Duodenal mucosa (tissue), 2 donors: ENCODE measurements at regions not wholly inside any gene's neighbourhood (a gene's known extent, or its start where the extent isn't known, plus 50 kb on each side); places are given as distances from the start of the nearest gene placed in this dataset.

Experiments used
- H3K27ac ChIP-seq: one replicate; pipeline ENCODE4 v1.7.0; 2013; ENCODE audit warnings: low read depth, low read length
- H3K27me3 ChIP-seq, 2 donors: one replicate each; pipeline ENCODE4 v1.7.0; 2013; ENCODE audit warnings: low read length in 2 of 2, control low read depth in 1 of 2; ENCODE audit not compliant: insufficient read depth in 2 of 2, control insufficient read depth in 1 of 2
- H3K36me3 ChIP-seq, 2 donors: one replicate each; pipeline ENCODE4 v1.7.0; 2013; ENCODE audit warnings: low read length in 2 of 2, control low read depth in 1 of 2; ENCODE audit not compliant: insufficient read depth in 2 of 2, control insufficient read depth in 1 of 2
- H3K4me1 ChIP-seq, 2 donors: one replicate each; pipeline ENCODE4 v1.7.0; 2013; ENCODE audit warnings: low read length in 2 of 2, control low read depth in 1 of 2; ENCODE audit not compliant: insufficient read depth in 2 of 2, control insufficient read depth in 1 of 2
- H3K4me3 ChIP-seq, 2 donors: one replicate each; pipeline ENCODE4 v1.7.0; 2013; ENCODE audit warnings: low read length in 2 of 2, low read depth in 1 of 2
- H3K9ac ChIP-seq, 2 donors: one replicate each; pipeline ENCODE4 v1.7.0; 2013; ENCODE audit warnings: low read length in 2 of 2, low read depth in 1 of 2
- H3K9me3 ChIP-seq, 2 donors: one replicate each; pipeline ENCODE4 v1.7.0; 2013; ENCODE audit warnings: low read length in 2 of 2, control low read depth in 1 of 2; ENCODE audit not compliant: control insufficient read depth in 1 of 2

DNA sequence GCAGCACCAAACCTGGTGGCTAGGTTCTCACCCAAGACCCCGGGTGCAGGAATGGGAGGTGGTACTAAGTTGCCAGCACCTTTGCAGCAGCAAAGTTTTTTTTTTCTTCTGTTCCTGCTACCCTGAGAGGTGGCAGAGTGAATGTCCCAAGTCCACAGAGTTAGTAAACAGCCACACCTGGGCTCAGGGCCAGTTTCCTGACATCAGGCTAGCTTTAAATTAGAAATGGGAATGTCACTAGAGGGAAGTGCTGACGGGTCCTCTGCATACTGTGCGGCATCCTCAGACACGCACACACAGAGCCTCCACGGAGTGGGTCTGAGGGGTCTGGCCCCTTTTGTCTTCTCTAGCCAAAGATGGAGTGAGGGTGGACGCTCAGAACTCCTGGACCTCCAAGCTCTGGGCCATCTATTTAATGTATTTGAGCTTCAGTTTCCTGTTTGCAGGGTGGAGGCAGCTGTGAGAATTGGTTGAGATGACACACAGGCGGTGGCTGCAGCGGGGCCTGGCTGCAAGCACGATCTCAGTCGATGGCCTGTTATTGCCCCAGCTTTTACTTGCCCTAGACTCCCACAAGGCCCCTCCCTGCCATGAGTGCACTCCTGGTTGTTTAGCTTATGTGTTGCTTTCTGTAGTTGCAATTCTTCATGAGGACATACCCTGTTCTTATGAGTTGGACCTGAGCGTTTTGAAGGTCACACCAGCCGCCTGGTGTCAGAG lies 751.4 kb upstream of the HS6ST1 start:
- H3K9me3 ChIP-seq, result no peaks in the 10 kb centered on the region
- no peak overlapping the region for H3K4me3 ChIP-seq
- no peaks in the 10 kb centered on the region for H3K36me3 ChIP-seq
- no peak overlapping the region for H3K27ac ChIP-seq
- H3K9ac ChIP-seq, result no peak overlapping the region
- H3K27me3 ChIP-seq, result no peaks in the 10 kb centered on the region
- H3K4me1 ChIP-seq, result peaks cover 12 to 13% of the 10 kb centered on the region in 2 donors

DNA sequence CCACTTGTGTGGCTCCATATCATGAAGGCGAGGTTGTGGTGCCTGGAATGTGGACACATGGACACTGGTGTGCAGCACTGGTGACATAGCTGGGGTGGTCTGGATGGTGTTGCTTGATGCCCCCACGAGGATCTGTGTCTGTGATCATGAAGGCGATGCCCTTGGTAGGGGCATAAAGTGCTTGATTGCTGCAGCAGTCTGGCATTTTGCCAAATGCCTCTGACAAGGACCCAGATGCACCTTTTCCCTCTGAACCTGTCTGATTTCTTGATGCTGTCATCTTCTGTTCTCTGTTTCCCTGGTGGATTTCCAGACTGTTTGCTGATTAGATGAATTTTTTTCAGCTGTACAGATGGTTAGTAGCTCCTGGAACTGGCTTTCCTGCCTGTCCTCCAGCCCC lies 752.0 kb upstream of the HS6ST1 start:
- Histone ChIP-seq H3K36me3 (no peaks in the 10 kb centered on the region), H3K9me3 (no peaks in the 10 kb centered on the region), H3K27ac (no peak overlapping the region), H3K4me1 (peaks cover 12 to 13% of the 10 kb centered on the region in 2 donors), H3K9ac (no peak overlapping the region), H3K4me3 (no peak overlapping the region), H3K27me3 (no peaks in the 10 kb centered on the region)

DNA sequence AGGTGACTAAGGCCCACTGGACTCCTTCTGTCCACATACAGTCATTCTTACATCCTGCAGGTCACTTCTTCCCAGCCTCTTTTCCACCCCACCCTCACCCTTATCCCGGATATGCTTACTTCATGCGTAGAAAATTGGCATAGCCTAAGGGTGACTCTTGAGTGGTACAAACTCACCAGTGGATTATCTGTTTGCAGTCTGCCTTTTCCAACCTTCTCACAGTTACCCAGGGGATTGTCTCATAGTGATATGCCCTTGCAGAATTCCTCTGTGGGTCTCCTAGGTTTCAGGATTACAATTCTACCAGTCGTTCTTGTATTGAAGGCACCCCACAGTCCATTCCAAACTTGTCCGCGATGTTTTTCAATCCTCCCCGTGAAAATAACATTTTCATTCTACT lies 752.9 kb upstream of the HS6ST1 start:
- peaks cover 12 to 13% of the 10 kb centered on the region in 2 donors for H3K4me1 ChIP-seq
- no peak overlapping the region for H3K27ac ChIP-seq
- no peaks in the 10 kb centered on the region for H3K27me3 ChIP-seq
- no peak overlapping the region for H3K9ac ChIP-seq
- no peaks in the 10 kb centered on the region for H3K9me3 ChIP-seq
- H3K36me3 ChIP-seq, result no peaks in the 10 kb centered on the region
- no peak overlapping the region for H3K4me3 ChIP-seq

DNA sequence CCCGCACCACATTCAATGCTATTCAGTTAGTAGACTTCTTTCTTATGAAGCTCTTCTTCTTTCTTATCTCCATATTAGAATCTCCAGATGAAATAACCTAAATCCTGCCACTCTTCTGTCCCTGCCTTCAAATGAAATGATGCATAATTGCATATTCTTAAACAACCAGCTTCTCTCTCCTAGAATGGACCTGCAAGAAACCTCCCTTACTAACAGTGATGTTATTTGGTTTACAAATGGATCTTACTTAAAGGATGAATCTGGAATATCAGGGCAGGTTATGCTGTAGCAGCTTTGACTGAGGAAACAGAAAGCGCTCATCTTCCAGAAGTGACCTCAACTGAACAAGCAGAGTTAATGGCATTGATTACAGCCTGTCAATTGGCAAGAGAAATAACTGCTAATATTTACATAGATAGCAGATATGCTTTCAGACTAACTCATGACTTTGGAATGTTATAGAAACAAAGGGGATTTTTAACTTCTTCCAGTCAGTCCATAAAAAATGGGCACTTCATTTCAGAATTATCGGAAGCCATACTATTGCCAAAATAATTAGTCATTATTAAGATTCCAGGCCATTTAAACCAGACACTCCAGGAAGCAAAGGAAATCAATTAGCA lies 755.7 kb upstream of the HS6ST1 start:
- no peaks in the 10 kb centered on the region for H3K36me3 ChIP-seq
- peaks cover 11 to 13% of the 10 kb centered on the region in 2 donors for H3K4me1 ChIP-seq
- no peak overlapping the region for H3K4me3 ChIP-seq

DNA sequence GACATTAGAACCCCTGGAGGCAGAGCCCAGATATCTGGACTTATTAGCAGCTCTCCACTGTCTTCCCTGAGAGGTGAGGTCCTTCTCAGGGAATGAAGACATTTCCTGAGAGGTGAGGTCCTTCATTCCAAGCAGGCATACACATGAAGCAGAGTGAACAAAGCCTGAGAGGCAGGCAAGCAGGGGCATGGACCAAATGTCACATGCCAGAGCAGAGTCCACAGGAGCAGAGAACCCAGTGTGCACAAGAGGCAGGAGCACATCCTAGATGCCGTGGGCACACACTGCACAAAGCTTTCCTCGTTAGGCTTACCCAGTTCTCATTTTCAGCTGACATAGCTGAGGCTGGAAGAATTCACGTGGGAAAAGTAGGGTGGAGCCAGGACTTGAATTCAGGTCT lies 759.9 kb upstream of the HS6ST1 start:
- no peaks in the 10 kb centered on the region for H3K9me3 ChIP-seq
- H3K4me3 ChIP-seq, result no peak overlapping the region
- H3K27me3 ChIP-seq, result no peaks in the 10 kb centered on the region
- no peaks in the 10 kb centered on the region for H3K36me3 ChIP-seq
- no peaks in the 10 kb centered on the region for H3K4me1 ChIP-seq
- no peak overlapping the region for H3K9ac ChIP-seq
- H3K27ac ChIP-seq, result no peak overlapping the region

More for the DNA sequence above, 755.7 kb upstream of the HS6ST1 start:
- no peak overlapping the region for H3K9ac ChIP-seq
- no peaks in the 10 kb centered on the region for H3K27me3 ChIP-seq
- no peaks in the 10 kb centered on the region for H3K9me3 ChIP-seq
- H3K27ac ChIP-seq, result no peak overlapping the region

DNA sequence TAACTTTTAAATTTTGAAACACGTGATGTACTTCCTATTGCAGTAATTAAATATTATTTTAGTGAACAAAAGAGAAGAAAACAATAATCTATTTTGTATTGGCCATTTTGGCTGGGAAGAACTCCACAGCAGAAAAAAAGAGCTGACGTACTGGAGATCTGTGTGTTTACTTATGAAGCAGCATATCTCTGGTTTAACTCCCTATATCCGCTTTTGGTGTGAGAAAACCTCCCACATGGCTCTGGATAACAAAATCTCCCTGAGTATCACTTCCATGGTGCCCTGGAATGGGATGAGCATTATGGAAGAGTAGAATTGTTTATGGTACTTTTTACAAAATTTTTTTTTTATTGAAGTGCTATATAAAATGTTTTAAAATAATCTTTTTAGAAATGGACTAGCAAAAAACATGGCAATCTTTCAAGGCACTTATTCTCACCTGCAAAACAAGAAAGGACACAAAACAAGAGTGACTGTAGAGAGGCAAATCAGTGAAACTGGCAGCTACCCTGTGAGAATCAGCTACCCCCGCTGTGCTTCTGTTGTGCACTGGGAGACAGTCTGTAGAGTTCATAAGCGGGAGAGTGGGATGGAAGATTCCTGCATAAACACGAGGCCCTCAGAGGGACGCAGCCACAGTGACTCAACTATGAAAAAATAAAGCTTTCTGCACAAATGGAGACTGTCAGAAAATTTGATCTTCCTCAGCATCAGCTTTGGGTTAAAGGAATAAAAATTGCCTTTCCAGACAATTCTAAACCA lies 762.2 kb upstream of the HS6ST1 start:
- Histone ChIP-seq H3K9me3 (no peaks in the 10 kb centered on the region), H3K27ac (no peak overlapping the region), H3K9ac (no peak overlapping the region)

DNA sequence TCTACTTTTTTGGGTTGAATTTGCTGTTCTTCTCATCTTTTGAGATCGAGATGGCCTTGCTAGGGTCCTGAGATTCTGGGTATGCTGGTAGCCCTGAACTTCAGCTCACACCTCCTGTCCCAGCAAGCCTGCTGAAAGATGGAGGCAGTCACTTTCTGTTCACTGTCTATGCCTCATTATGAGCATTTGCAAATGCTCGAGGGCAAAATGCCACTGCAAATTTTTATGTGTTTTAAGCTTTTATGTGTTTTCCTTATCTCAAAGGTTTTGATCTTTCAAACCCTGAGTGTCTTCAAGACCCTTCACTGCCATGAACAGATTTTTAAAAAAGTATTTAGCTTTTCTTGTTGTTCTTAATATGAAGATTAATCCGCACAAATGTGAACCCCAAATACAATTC lies 766.7 kb upstream of the HS6ST1 start:
- no peaks in the 10 kb centered on the region for H3K9me3 ChIP-seq
- no peak overlapping the region for H3K27ac ChIP-seq
- no peak overlapping the region for H3K9ac ChIP-seq
- H3K4me3 ChIP-seq, result no peak overlapping the region
- no peaks in the 10 kb centered on the region for H3K4me1 ChIP-seq
- H3K27me3 ChIP-seq, result no peaks in the 10 kb centered on the region
- no peaks in the 10 kb centered on the region for H3K36me3 ChIP-seq

More for the DNA sequence above, 762.2 kb upstream of the HS6ST1 start:
- H3K4me1 ChIP-seq, result no peaks in the 10 kb centered on the region
- no peaks in the 10 kb centered on the region for H3K36me3 ChIP-seq
- H3K27me3 ChIP-seq, result no peaks in the 10 kb centered on the region
- no peak overlapping the region for H3K4me3 ChIP-seq

DNA sequence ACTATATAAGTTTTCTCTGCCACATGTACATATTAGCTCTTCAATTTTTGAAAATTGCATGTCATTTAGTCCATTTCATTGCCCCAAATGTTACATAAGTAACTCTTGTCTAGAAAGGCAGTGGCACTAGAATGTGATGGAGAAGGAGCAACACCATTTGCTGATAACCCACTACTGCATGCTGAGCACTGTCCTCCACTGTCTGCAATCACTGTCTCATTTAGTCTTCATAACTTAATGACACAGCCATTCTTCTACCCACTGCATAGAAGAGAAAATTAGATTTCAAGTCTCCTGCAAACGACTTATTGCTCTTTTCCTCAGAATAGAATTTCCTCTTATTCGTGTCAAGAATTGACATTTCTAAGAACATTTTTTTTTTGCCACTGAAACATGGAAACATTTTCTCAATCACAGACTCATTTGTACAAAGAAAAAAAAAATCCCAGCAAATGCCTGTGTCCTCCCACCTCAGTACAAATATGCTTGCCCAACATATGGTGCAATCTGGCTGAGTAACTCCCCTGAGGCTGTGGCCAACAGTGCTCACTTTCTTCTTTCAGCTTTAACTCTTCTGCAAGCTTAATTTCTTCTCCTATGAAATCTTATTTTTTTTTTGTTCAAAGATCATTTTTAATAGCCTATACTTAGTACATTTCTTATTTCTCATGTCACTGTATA lies 768.6 kb upstream of the HS6ST1 start:
- no peak overlapping the region for H3K9ac ChIP-seq
- H3K27me3 ChIP-seq, result no peaks in the 10 kb centered on the region
- H3K4me1 ChIP-seq, result no peaks in the 10 kb centered on the region
- H3K36me3 ChIP-seq, result no peaks in the 10 kb centered on the region
- no peak overlapping the region for H3K27ac ChIP-seq
- no peak overlapping the region for H3K4me3 ChIP-seq
- no peaks in the 10 kb centered on the region for H3K9me3 ChIP-seq

DNA sequence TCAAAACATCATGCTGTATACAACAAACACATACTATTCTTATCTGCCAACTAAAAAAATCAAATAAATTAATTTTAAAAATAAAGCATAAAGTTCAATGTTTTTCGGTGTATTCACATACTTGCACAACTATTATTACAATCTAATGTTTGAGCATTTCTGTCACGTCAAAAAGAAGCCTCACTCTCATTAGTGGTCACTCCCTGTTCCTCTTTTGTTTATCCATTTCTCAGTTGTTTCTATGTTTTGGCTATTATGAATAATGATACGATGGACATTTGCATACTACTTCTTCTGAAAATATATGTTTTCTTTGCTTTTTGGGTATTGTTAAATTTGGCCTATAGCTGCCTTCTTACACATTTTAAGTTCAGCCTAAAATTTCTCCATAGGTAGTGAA lies 773.0 kb upstream of the HS6ST1 start:
- Histone ChIP-seq H3K27ac (no peak overlapping the region), H3K36me3 (no peaks in the 10 kb centered on the region), H3K4me3 (no peak overlapping the region), H3K9me3 (no peaks in the 10 kb centered on the region), H3K4me1 (no peaks in the 10 kb centered on the region), H3K9ac (no peak overlapping the region), H3K27me3 (no peaks in the 10 kb centered on the region)

DNA sequence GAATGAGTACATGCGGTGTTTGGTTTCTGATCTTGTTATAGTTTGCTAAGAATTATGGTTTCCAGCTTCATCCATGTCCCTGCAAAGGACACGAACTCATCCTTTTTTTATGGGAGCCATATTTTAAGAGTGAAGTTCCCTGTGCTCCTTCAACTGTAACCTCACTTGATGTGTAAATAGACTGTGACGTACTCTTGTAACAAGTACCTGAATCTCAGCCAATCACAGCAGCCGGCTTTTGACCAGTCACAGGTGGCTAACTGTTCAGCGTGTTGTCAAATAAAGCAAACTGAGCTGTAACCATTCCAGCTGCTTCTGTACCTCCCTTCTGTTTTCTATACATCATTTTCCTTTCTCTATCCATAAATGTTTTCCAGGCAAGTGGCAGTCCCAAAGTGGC lies 774.3 kb upstream of the HS6ST1 start:
- H3K27ac ChIP-seq, result no peak overlapping the region
- no peaks in the 10 kb centered on the region for H3K36me3 ChIP-seq
- H3K9ac ChIP-seq, result no peak overlapping the region
- no peaks in the 10 kb centered on the region for H3K9me3 ChIP-seq
- no peak overlapping the region for H3K4me3 ChIP-seq
- H3K27me3 ChIP-seq, result no peaks in the 10 kb centered on the region
- H3K4me1 ChIP-seq, result no peaks in the 10 kb centered on the region
